ENCODE measurements at regions not wholly inside any gene's neighbourhood (a gene's known extent, or its start where the extent isn't known, plus 50 kb on each side); places are given as distances from the start of the nearest gene placed in this dataset.

DNA sequence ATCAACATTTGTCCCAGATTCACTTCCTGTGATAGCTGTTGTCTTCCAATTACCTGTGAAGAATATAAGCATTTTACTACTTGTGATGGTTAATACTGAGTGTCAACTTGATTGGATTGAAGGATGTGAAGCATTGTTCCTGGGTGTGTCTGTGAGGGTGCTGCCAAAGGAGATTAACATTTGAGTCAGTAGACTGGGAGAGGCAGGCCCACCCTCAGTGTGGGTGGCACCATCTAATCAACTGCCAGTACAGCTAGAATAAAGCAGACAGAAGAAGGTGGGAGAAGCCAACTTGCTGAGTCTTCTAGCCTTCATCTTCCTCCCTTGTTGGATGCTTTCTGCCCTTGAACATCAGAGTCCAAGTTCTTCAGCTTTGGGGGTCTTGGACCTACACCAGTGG lies 660.4 kb upstream of the GOT2 start:
- Mint-ChIP-seq H3K36me3 (ENCODE audit: low read depth) (no peaks in the 10 kb centered on the region), H3K27me3 (ENCODE audit: insufficient read depth) (no peaks in the 10 kb centered on the region), H3K27ac (no peak overlapping the region), H3K4me3 (no peak overlapping the region), H3K9me3 (no peaks in the 10 kb centered on the region), H3K4me1 (ENCODE audit: low read depth) (no peaks in the 10 kb centered on the region)
- DNase-seq (ENCODE audit: low spot score): no peak
- intact Hi-C loops (cut with micrococcal nuclease): no loop called here

DNA sequence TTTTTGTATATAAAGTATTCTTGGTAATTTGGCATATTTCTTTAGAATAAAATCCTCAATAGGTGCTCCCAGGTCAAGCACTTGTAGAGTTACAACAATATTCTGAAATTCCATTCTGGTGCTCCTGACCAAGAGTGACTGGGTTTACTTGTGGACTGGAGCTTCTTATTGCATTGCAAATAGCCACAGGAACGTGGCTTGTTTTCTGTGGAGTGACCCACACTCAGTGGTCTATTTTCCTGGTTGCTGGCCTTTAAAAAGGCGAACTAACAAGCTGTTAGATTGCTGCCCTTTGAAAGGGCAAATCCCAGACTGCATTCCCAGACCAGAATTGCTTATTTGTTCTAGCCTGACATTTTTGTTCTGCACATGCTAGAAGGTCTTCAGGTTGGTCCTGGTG lies 658.8 kb upstream of the GOT2 start:
- no peaks in the 10 kb centered on the region for H3K36me3 Mint-ChIP-seq (ENCODE audit: low read depth)
- no peak for DNase-seq (ENCODE audit: low spot score)
- H3K9me3 Mint-ChIP-seq: no peaks in the 10 kb centered on the region
- intact Hi-C loops (cut with micrococcal nuclease): no loop called here
- H3K27me3 Mint-ChIP-seq (ENCODE audit: insufficient read depth): no peaks in the 10 kb centered on the region
- no peaks in the 10 kb centered on the region for H3K4me1 Mint-ChIP-seq (ENCODE audit: low read depth)
- no peak overlapping the region for H3K4me3 Mint-ChIP-seq
- H3K27ac Mint-ChIP-seq: no peak overlapping the region

DNA sequence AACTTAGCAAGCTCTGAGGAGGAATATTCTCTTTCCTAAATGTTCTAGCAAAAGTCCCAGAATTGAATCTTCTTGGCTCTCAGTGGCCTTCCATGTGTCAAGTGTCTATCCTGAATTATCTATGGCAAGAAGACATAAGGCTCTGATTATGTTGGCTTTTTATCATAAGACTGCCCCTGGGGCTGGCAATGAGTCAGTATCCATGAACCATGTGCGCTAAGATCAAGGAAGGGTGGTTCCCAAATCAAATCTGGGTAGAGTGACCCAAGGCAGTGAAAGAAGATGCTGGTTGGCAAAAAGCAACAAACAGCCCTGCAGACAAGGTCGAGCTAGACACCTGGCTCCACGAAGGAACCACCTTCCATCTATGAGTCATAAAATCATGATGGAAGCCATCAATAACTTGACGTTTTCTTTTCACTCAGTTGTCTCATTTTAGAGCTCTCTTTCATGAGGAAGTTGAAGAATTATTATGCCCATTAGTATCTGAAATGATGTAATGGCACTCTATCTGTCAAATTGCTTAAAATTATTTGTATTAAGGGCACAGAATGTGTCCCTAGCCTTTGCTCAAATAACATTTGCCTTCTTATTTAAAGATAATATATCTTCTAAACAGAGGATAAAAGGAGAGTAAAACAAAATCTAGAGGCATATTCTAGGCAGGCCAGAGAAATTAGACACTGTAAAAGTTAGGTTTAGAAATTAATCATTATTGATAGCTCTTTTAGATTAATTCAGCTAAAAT lies 657.7 kb upstream of the GOT2 start:
- no peaks in the 10 kb centered on the region for H3K27me3 Mint-ChIP-seq (ENCODE audit: insufficient read depth)
- H3K4me3 Mint-ChIP-seq: no peak overlapping the region
- no peak overlapping the region for H3K27ac Mint-ChIP-seq
- no peaks in the 10 kb centered on the region for H3K36me3 Mint-ChIP-seq (ENCODE audit: low read depth)
- H3K4me1 Mint-ChIP-seq (ENCODE audit: low read depth): no peaks in the 10 kb centered on the region
- intact Hi-C loops (cut with micrococcal nuclease): no loop called here
- H3K9me3 Mint-ChIP-seq: no peaks in the 10 kb centered on the region
- DNase-seq (ENCODE audit: low spot score): no peak

DNA sequence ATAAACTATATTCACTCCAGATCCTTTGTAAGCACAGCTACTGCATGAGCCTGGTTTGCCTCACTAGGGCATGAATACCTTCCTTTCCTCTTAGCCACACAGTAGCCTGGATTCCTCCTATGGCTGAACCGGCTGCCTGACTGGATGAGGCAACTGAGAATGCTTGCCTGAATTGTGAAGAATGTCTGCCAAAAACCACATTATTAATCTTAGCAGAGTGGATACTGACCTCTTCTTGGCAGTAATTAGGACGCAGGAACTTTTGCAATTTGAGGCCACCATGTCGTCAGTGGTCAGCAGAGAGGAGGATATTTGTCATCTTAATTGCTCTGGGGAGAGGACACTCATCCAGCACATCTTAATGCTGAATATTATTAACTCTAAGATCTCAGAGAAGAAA lies 651.8 kb upstream of the GOT2 start:
- no peaks in the 10 kb centered on the region for H3K9me3 Mint-ChIP-seq
- H3K4me3 Mint-ChIP-seq: no peak overlapping the region
- no peak for DNase-seq (ENCODE audit: low spot score)
- no peaks in the 10 kb centered on the region for H3K27me3 Mint-ChIP-seq (ENCODE audit: insufficient read depth)
- no peak overlapping the region for H3K27ac Mint-ChIP-seq
- intact Hi-C loops (cut with micrococcal nuclease): no loop called here
- no peaks in the 10 kb centered on the region for H3K4me1 Mint-ChIP-seq (ENCODE audit: low read depth)
- no peaks in the 10 kb centered on the region for H3K36me3 Mint-ChIP-seq (ENCODE audit: low read depth)

DNA sequence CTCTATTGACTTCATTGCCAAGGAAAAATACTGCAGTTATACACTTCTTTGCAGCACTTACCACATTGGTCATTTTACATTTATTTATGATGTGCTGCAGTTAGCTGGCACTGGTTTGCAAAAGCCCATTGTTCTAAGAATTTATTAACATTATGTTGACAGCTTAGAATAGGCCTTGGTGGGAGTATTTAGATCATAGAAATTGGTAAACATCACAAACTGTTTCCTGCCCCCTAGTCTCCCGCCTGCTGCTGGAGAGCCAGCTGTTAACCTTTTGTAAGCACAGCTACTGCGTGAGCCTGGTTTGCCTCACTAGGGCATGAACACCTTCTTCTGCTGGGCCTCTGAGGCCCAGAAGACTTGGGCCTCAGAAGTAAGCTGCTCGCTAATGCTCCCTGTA lies 651.4 kb upstream of the GOT2 start:
- no peak overlapping the region for H3K27ac Mint-ChIP-seq
- H3K9me3 Mint-ChIP-seq: no peaks in the 10 kb centered on the region
- intact Hi-C loops (cut with micrococcal nuclease): no loop called here
- no peak overlapping the region for H3K4me3 Mint-ChIP-seq
- no peaks in the 10 kb centered on the region for H3K4me1 Mint-ChIP-seq (ENCODE audit: low read depth)
- H3K27me3 Mint-ChIP-seq (ENCODE audit: insufficient read depth): no peaks in the 10 kb centered on the region
- no peak for DNase-seq (ENCODE audit: low spot score)
- no peaks in the 10 kb centered on the region for H3K36me3 Mint-ChIP-seq (ENCODE audit: low read depth)

DNA sequence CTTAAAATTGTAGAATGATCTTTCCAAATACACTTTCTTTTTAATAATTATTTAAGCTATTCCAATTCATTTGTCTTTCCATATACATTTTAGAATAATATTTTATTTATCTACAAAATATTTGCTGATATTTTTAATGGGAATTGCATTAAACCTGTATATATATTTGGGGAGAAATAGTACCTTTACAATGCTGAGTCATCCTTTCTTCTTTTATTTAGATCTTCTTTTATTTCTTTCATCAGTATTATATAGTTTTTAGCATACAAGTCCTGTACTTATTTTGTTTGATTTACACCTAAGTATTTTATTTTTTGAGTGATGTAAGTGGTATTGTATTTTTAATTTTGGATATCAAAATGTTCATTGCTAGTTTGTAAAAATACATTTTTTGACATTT lies 639.5 kb upstream of the GOT2 start:
- no peak overlapping the region for H3K27ac Mint-ChIP-seq
- H3K4me1 Mint-ChIP-seq (ENCODE audit: low read depth): no peaks in the 10 kb centered on the region
- no peaks in the 10 kb centered on the region for H3K27me3 Mint-ChIP-seq (ENCODE audit: insufficient read depth)
- H3K36me3 Mint-ChIP-seq (ENCODE audit: low read depth): no peaks in the 10 kb centered on the region
- no peak for DNase-seq (ENCODE audit: low spot score)
- H3K9me3 Mint-ChIP-seq: no peaks in the 10 kb centered on the region
- intact Hi-C loops (cut with micrococcal nuclease): no loop called here
- no peak overlapping the region for H3K4me3 Mint-ChIP-seq

DNA sequence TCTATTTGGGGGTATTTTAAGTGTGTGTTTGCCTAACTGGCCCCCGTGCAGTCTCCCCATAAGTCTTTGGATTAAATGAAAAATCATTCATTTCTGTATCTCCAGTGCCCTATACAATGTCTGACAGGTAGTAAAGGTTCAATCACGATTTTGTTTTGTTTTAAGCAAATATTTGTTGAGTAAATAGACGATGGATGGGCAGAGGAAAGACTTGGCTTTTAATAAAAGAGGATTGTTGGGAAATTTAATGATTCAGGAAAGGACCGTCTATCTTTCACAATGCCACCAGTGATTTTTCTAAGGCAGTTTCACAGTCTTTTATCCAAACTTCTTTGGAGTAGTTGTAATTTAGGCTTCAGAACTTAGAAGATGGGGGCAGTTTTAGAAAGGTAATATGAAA lies 636.6 kb upstream of the GOT2 start:
- intact Hi-C loops (cut with micrococcal nuclease): no loop called here
- H3K27ac Mint-ChIP-seq: no peak overlapping the region
- H3K9me3 Mint-ChIP-seq: no peaks in the 10 kb centered on the region
- no peaks in the 10 kb centered on the region for H3K36me3 Mint-ChIP-seq (ENCODE audit: low read depth)
- H3K4me3 Mint-ChIP-seq: no peak overlapping the region
- H3K27me3 Mint-ChIP-seq (ENCODE audit: insufficient read depth): no peaks in the 10 kb centered on the region
- no peak for DNase-seq (ENCODE audit: low spot score)
- H3K4me1 Mint-ChIP-seq (ENCODE audit: low read depth): no peaks in the 10 kb centered on the region

DNA sequence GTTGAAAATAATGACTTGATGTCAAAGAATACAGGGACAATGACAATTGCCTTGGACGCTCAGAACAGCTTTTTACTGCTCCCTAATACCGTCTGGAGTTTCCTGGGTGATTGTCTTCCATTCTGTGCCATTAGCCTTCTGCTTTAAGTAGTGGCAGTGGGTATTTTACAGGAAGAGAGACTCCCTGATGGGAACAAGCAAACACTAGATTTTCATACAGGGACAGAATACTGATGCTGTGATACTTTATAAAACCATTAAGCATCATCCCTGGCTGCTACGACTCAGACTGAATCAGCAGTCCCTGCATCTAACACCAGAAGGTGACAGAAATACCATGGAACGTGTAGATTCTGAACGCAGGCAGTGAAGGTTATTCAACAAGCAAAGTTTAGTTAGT lies 635.4 kb upstream of the GOT2 start:
- no peaks in the 10 kb centered on the region for H3K9me3 Mint-ChIP-seq
- H3K36me3 Mint-ChIP-seq (ENCODE audit: low read depth): no peaks in the 10 kb centered on the region
- no peaks in the 10 kb centered on the region for H3K27me3 Mint-ChIP-seq (ENCODE audit: insufficient read depth)
- DNase-seq (ENCODE audit: low spot score): no peak
- no peak overlapping the region for H3K27ac Mint-ChIP-seq
- H3K4me3 Mint-ChIP-seq: no peak overlapping the region
- no peaks in the 10 kb centered on the region for H3K4me1 Mint-ChIP-seq (ENCODE audit: low read depth)
- intact Hi-C loops (cut with micrococcal nuclease): no loop called here

DNA sequence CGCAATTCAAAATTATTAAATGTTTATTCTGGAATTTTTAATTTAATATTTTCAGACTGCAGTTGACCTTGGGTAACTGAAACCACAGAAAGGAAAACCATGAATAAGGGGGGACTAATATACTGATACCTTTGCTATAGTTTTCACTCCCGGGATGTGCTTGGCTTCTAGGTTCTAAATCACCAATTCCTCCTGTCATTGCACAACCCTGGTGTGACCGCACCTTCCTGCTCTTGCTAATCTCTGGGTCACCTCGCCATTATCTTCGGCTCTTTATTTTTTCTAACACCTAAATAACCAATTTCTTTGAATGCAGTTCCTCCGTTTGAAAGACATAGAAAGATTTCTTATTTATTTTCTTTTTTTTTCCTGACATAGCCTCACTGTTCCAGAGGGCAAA lies 634.5 kb upstream of the GOT2 start:
- H3K4me1 Mint-ChIP-seq (ENCODE audit: low read depth): no peaks in the 10 kb centered on the region
- intact Hi-C loops (cut with micrococcal nuclease): no loop called here
- H3K4me3 Mint-ChIP-seq: no peak overlapping the region
- H3K27me3 Mint-ChIP-seq (ENCODE audit: insufficient read depth): no peaks in the 10 kb centered on the region
- no peaks in the 10 kb centered on the region for H3K9me3 Mint-ChIP-seq
- no peaks in the 10 kb centered on the region for H3K36me3 Mint-ChIP-seq (ENCODE audit: low read depth)
- no peak overlapping the region for H3K27ac Mint-ChIP-seq
- DNase-seq (ENCODE audit: low spot score): no peak

DNA sequence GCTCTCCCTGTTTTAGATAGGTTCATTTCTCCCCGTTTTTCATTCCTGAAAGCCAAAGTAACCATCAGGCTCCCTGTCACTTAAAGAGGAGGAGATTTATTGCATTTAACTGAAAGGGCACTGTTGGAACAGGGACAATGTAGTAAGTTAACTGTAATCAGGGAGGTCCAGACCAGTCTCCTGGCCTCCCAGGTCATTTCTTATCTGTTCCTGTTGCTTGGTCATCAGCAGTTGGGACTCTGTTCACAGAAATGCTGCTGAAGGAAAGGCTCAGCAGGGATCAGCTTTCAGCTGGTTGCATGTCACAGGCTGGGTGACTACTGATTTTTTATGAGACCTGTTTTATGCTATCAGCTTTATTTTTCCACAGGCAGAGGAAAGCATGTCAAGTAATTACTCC lies 622.6 kb upstream of the GOT2 start:
- Mint-ChIP-seq H3K27ac (no peak overlapping the region), H3K4me1 (ENCODE audit: low read depth) (no peaks in the 10 kb centered on the region), H3K27me3 (ENCODE audit: insufficient read depth) (no peaks in the 10 kb centered on the region), H3K9me3 (no peaks in the 10 kb centered on the region), H3K36me3 (ENCODE audit: low read depth) (no peaks in the 10 kb centered on the region), H3K4me3 (no peak overlapping the region)
- no peak for DNase-seq (ENCODE audit: low spot score)
- intact Hi-C loops (cut with micrococcal nuclease): no loop called here

DNA sequence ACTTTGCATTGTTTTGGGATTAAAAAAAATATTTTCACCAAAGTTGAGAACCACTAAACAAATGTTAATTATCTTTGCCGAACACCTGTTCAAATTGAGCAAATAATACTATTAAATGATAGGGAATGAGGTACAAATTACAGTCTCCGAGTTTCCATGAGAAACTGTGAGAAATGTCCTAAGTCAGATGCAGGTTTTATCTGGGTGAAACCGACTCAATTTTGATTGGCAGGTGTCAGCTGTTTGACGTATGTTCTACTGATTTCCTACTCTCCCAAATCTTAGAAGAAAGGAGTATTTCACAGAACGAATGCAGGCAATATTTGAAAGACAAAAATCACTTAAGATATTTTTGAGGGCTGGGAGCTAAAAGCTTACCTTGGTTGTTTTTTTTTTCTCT lies 622.0 kb upstream of the GOT2 start:
- Mint-ChIP-seq H3K4me3 (no peak overlapping the region), H3K27me3 (ENCODE audit: insufficient read depth) (no peaks in the 10 kb centered on the region), H3K4me1 (ENCODE audit: low read depth) (no peaks in the 10 kb centered on the region), H3K9me3 (no peaks in the 10 kb centered on the region), H3K27ac (no peak overlapping the region), H3K36me3 (ENCODE audit: low read depth) (no peaks in the 10 kb centered on the region)
- no peak for DNase-seq (ENCODE audit: low spot score)
- intact Hi-C loops (cut with micrococcal nuclease): no loop called here

DNA sequence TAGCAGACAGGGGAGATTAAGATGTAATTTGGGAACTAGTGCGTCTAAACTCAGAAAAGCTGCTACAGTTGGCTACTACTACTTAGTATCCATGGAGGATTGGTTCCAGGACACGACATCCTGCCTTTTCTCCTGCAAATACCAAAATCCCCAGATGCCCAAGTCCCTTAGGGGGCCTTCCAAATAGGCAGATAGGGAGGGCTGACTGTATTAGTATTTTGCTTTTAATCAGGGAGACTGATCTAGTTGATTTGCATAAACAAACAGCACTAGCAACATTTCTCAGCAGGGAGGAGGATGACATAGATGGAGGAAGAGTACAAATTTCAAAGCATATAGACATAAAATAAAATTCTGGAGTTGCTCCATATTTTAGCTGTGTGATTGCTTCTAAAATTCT lies 621.6 kb upstream of the GOT2 start:
- Mint-ChIP-seq H3K27me3 (ENCODE audit: insufficient read depth) (no peaks in the 10 kb centered on the region), H3K27ac (no peak overlapping the region), H3K4me3 (no peak overlapping the region), H3K4me1 (ENCODE audit: low read depth) (no peaks in the 10 kb centered on the region), H3K36me3 (ENCODE audit: low read depth) (no peaks in the 10 kb centered on the region), H3K9me3 (no peaks in the 10 kb centered on the region)
- intact Hi-C loops (cut with micrococcal nuclease): no loop called here
- no peak for DNase-seq (ENCODE audit: low spot score)

DNA sequence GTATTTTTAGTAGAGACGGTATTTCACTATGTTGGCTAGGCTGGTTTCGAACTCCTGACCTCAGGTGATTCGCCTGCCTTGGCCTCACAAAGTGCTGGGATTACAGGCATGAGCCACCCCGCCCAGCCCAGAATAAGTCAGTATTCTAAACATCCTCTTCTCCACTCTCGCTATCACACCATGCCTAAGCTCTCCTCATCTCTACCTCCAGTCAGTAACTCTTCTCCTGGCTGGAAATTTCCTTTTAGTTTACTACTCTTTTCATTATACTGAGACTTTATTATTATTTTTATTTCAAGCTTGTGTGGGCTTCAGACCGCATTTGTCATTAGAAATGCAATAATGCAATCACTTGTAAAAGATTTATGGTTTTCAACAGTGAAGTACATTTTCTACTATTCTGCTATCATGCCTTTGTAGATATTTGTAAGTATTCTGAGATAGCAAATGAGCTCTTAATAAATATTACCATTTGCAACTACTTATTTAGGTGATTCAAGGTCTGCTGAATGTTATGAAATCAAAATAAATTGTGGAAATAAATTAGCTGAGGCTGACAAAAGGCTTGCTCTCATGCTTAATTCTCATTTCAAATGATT lies 617.3 kb upstream of the GOT2 start:
- no peaks in the 10 kb centered on the region for H3K9me3 Mint-ChIP-seq
- DNase-seq (ENCODE audit: low spot score): no peak
- no peaks in the 10 kb centered on the region for H3K36me3 Mint-ChIP-seq (ENCODE audit: low read depth)
- intact Hi-C loops (cut with micrococcal nuclease): no loop called here
- no peaks in the 10 kb centered on the region for H3K4me1 Mint-ChIP-seq (ENCODE audit: low read depth)
- no peaks in the 10 kb centered on the region for H3K27me3 Mint-ChIP-seq (ENCODE audit: insufficient read depth)
- H3K27ac Mint-ChIP-seq: no peak overlapping the region
- H3K4me3 Mint-ChIP-seq: no peak overlapping the region

DNA sequence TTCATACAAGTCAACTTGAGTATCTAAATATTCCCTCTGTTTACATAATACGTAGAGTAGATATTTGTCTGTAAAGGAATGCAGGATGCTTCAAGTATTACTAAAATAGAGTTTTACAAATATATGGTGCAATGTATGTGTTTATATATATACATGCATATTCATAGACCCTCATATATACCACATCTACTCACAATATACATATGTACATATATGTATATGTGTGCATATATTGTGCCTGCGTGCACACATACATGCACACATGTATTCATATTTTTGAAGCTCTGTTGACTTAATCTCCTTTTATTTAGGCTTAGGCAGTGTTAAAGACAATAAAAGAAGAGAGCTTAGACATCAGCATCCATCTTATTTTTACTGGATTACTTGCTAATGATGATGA lies 616.6 kb upstream of the GOT2 start:
- Mint-ChIP-seq H3K27me3 (ENCODE audit: insufficient read depth) (no peaks in the 10 kb centered on the region), H3K9me3 (no peaks in the 10 kb centered on the region), H3K4me1 (ENCODE audit: low read depth) (no peaks in the 10 kb centered on the region), H3K4me3 (no peak overlapping the region), H3K27ac (no peak overlapping the region), H3K36me3 (ENCODE audit: low read depth) (no peaks in the 10 kb centered on the region)
- intact Hi-C loops (cut with micrococcal nuclease): no loop called here
- no peak for DNase-seq (ENCODE audit: low spot score)
